NB4 (cell line): ENCODE measurements at regions not wholly inside any gene's neighbourhood (a gene's known extent, or its start where the extent isn't known, plus 50 kb on each side); places are given as distances from the start of the nearest gene placed in this dataset.

ENCODE experiments used
- POLR2A ChIP-seq: IDR thresholded peaks from 2 replicates; pipeline ENCODE4 v1.6.1; 2011; ENCODE audit warnings: mild to moderate bottlenecking; ENCODE audit not compliant: insufficient read length; ENCODE audit errors: extremely low read depth
- TF ChIP-seq, protein P1 (sequence below): IDR thresholded peaks from 2 replicates; pipeline ENCODE4 v1.6.1; 2011; ENCODE audit warnings: low read depth, low read length
- TF ChIP-seq, protein P2 (sequence below): IDR thresholded peaks from one replicate; pipeline ENCODE4 v1.5.1; 2012; ENCODE audit warnings: low read depth, low read length

DNA sequence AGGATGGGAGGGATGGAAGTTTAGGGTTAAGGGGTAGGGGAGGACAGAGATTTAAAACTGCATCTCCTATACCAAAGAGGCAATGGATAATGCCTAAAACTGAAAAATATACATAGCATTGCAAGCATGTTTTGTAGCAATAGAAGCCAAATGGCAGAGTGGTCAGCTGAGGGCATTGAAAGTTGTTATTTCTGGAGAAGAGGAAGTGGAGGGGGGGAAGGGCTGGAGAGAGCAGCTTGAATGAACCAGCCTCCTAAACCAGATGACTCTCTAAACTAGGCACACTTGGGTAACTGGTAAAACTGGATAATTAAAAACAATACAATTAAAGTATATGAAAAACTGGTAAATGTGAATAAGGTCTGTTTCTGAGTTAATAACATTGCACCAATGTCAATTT is 70.3 kb upstream of the TP53I11 start:
- TF ChIP-seq, protein P1, sequence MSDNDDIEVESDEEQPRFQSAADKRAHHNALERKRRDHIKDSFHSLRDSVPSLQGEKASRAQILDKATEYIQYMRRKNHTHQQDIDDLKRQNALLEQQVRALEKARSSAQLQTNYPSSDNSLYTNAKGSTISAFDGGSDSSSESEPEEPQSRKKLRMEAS: no peak
- TF ChIP-seq, protein P2, sequence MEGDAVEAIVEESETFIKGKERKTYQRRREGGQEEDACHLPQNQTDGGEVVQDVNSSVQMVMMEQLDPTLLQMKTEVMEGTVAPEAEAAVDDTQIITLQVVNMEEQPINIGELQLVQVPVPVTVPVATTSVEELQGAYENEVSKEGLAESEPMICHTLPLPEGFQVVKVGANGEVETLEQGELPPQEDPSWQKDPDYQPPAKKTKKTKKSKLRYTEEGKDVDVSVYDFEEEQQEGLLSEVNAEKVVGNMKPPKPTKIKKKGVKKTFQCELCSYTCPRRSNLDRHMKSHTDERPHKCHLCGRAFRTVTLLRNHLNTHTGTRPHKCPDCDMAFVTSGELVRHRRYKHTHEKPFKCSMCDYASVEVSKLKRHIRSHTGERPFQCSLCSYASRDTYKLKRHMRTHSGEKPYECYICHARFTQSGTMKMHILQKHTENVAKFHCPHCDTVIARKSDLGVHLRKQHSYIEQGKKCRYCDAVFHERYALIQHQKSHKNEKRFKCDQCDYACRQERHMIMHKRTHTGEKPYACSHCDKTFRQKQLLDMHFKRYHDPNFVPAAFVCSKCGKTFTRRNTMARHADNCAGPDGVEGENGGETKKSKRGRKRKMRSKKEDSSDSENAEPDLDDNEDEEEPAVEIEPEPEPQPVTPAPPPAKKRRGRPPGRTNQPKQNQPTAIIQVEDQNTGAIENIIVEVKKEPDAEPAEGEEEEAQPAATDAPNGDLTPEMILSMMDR: no peak
- TF ChIP-seq POLR2A: no peak
